NCI-H187 (cell line): ENCODE measurements at regions not wholly inside any gene's neighbourhood (a gene's known extent, or its start where the extent isn't known, plus 50 kb on each side); places are given as distances from the start of the nearest gene placed in this dataset.
A peak's percentile ranks its signal among the peaks of the same experiment; 100 is the strongest.

Experiments used
- DNase-seq, 2 experiments: peaks; one replicate each; lab custom pipeline; 2025; lab: John Stamatoyannopoulos, UW

DNA sequence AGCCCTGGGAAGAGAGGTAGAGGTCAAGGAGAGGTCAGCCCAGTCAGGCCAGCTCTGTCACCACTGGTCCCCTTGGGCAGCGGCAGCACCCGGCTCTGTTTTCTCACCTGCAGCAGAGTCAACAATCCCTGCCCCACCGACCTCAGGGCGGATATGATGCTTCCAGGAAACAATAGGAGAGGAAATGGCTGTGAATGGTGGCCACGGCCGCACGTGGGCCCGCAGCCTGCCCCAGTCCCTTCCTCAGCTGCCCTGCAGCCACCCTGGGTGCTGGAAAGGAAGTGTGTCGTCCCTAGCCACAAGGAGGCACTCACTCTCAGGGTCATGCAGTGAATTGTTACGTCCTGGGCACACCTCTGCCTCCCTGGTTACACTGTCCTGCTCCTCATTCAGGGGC lies 92.5 kb upstream of the ENPP6 start:
- no peak for DNase-seq

DNA sequence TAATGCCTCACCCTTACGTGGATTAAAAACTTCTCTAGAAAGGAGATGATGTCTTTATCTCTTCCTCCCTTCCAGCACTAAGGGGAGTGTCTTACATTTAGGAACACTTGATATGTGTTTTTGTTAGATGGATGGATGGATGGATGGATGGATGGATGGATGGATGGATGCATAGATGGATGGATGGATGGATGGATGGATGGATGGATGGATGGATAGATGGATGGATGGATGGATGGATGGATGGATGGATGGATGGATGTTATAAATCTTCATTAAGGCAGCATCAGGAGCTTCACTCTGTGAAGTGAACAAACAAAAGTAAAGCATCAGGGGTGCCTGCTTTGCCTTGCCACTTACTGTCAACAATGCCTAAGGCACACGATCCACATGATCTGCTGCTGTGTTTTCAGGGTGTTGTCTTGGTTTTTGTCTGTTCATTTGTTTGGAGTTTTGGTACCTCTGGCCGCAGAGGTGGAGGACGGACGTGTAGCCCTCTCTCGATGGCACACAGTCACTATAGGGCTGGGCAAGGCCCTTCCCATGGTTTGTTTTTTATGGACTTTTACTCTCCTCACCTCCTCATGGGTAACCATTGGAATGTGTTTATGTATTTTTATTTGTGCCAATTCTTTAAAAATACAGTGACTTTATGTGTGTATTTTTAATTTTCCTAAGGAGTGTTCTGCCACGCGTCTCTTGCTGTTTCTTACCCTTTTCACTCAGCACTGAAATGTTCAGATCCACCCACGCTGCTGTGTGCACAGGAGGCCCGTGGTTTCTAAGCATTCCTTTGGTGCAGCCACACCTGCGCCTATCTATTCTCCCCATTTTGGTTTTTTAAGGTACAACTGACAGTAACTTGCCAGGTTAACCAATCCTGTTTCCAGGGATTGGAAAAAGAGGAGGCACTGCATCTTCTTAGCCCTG lies 91.8 kb upstream of the ENPP6 start:
- DNase-seq = no peak

DNA sequence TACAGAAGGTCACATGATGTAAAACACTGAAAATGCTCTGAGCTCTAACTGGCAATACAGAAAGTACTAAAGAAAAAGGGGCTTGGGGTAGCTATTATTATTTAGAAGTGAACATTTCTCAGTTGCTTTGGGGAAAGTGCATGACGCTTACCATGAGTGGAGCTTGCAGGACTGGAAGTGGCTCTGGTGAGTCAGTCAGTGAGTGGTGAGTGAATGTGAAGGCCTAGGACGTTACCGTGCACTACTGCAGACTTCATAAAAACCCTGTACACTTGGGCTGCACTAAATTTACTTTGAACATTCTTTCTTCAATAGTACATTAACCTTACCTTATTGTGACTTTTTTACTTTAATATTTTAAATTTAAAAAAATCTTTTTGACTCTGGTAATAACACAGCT lies 89.3 kb upstream of the ENPP6 start:
- no peak for DNase-seq

DNA sequence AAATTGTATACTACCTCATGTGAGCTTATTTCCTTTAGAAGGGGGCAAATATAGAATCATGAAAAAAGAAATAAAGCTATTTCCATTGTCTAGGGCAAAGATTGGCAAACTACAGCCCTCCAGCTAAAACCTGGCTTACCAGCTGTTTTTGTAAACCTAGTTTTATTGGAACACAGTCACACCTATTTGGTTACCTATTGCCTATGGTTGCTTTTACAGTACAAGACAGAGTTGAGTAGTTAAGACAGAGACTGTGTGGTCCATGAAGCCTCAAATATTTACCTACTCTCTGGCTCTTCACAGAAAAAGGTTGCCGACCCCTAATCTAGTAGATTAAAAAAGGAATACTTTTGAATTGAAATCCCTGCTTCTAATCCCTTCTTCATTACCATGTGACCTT lies 88.8 kb upstream of the ENPP6 start:
- no peak for DNase-seq

DNA sequence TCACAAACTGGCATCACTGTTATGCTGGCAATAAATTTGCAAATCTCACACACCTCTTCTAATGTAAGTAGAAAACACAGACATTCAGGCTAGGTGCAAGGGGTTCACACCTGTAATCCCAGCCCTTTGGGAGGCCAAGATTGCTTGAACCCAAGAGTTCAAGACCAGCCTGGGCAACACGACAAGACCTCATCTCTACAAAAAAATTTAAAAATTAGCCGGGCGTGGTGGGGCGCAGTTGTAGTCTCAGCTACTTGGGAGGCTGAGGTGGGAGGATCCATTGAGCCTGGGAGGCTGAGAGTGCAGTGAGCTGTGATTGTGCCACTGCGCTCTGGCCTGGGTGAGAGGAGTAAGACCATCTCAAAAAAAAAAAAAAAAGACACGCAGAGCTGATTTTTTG lies 83.1 kb upstream of the ENPP6 start:
- DNase-seq = no peak

DNA sequence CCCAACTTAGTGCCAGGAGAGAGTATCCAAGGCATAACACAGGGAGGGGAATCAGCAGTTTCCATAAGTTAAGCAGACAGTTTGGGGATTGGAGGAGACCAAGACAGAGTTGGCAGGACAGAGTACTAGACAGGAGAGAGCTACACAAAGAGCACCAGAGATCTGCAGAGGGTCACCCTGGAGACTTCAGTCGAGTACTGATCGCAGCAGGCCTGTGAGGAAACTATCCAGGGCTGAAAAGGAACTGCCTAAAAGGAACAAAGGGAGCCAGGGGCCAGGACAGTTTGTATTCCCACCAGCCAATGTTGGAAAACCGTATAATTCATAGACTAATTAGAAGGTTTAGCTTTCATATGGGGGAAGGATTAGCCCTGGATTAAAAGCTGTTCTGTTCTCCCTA lies 80.6 kb upstream of the ENPP6 start:
- DNase-seq = no peak

DNA sequence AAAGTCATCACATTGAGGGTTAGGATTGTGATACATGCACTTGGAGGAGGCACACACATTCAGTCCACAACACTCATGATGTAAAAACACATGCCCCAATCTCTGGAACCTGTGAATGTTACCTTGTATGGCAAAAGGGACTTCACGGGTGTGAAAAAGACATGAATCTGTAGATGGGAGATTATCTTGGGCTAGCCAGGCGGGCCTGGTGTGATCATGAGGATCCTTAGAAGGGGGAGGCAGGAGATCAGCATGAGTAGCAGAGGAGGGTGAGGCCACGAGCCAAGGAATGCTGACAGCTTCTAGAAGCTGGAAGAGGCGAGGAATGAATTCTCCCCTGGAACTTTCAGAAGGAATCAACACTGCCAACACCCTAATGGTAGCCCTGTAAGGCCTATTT lies 77.5 kb upstream of the ENPP6 start:
- no peak for DNase-seq

DNA sequence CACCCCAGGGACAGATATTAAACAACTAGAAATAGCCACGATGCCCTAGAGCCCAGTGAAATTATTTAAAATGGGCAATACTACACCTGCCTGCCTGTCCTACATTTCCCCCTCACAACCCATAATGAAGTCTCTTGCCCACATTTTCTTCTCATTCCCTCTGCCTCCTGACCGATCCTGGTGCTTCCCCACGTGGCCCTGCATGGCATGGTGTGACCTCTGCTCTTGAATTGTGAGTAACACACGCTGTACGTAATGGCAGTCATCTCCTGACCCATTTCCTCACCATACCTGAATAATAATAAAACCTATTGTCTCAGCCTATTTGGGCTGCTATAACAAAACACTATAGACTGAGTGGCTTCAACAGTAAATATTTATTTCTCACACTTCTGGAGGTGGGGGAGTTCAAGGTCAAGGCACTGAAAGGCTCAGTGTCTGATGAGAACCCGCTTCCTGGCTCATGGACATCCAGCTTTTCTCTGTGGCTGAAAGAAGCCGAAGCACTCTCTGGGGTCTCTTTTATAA lies 77.0 kb upstream of the ENPP6 start:
- DNase-seq = no peak

DNA sequence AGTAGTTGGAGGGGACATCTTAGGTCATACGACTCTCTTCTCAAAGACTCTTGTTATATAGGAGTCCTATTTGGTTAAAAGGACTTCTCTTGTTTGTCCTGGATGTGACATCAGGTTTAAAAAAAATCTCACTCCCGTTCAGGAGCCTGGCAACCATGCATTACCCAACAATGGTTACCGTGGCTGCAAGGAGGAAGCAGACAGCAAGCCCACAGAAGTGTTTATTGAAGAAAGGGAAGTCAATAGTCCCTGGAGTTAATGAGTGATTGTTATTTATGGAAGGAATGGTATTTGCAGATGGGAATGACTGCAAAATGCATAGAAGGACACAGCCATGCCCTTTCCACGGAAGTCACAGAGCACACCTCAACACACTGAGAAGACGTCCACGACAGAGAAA lies 75.9 kb upstream of the ENPP6 start:
- no peak for DNase-seq

DNA sequence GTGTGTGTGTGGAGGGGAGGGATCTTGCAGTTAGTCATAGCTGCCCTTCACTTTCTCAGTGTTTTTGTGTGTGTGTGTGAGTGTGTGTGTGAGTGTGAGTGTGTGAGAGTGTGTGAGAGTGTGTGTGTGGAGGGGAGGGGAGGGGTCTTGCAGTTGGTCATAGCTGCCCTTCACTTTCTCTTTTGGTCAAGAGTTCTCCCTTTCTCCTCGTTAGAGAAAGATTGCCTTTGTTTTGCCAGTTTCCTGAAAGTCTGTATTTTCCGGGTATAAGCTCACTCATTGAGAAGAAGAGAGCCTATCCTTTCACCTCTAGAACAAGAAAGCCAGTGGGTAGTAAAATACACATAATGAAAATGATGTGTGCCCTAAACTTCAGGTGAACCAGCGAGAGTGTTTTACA lies 75.2 kb upstream of the ENPP6 start:
- no peak for DNase-seq

DNA sequence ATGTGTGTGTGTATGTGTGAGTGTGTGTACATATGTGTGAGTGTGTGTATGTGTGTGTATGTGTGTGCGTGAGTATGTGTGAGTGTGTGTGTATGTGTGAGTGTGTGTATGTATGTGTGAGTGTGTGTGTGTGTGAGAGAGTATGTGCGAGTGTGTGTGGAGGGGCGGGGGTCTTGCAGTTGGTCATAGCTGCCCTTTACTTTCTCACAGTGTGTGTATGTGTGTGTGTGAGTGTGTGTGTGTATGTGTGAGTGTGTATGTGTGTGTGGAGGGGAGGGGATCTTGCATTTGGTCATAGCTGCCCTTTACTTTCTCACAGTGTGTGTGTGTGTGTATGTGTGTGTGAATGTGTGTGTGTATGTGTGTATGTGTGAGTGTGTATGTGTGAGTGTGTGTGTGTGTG lies 74.8 kb upstream of the ENPP6 start:
- no peak for DNase-seq

DNA sequence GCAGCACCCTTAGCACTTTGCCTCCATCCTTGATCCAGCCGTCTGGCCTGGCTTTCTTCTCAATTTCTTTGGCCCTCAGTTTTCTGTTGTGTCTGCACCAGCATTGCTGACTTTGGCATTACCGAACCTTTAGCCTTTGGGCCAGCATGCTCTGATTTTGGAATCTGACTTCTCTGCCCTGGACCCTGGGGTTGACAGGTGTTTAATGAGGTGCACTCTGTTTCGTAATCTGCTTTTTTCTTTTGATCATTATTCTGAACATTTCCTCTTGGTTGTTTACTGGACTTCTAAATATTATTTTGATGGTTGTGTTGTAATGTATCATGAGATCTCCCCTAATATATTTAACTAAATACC lies 71.5 kb upstream of the ENPP6 start:
- DNase-seq = no peak

DNA sequence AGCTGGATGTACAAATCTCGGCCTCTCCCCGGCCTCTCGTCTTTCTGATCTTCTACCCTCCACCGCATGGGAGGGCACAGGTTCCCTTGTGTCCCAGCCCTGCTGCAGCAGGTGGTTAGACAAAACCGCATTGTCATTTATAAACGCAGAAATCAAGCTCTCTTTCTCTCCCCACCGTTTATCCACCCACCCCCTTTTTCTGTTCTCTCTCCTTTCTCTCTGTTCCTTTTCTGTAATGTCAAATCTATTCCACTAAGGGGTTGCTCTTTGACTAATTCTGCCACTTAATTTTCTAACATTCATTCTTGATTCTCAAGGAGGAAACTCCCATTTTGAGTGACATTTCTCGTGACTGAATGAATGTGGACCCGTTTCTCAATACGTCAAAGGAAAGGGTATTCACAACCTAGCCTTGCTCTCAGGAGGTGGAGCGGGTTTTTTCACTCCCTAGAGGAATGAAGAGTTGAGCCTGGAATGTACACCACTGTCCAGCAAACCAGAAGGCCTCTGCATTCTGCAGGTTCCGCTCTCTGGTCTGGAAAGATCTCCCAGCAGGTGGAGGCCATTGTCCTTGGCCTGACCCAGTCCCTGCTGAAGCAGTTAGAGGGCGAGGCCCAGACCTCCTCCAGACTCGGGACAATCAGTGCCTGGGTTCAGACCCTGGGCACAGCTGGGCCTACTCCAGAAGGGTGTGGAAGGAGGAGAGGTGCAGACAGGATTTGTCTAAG lies 70.9 kb upstream of the ENPP6 start:
- DNase-seq = no peak

DNA sequence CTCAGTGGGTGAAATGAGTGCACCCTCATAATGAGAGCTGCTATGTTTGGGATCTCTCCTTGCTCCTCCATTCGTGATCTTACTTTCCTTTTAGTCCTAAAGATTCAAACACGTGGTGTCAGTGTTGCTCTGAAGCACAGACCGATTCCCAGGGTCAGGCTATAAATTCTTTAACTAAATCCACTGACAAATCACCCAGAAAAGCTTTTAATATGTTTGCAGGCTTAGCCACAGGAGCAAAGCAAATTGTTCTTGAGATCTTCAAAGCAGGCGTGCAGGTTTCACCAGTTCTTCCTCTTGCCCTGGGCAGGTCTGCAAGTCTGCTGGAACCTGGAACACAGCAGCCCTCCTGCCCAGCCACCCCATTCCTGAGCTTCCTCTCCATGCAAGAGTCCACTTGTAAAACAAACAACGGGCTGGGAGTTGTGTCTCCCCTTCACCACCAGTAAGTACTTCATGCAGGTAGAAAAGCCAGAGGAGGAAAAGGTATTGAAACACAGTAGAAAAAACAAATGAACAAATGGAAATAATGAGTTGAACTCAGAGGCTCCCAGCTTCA lies 70.1 kb upstream of the ENPP6 start:
- DNase-seq = no peak

DNA sequence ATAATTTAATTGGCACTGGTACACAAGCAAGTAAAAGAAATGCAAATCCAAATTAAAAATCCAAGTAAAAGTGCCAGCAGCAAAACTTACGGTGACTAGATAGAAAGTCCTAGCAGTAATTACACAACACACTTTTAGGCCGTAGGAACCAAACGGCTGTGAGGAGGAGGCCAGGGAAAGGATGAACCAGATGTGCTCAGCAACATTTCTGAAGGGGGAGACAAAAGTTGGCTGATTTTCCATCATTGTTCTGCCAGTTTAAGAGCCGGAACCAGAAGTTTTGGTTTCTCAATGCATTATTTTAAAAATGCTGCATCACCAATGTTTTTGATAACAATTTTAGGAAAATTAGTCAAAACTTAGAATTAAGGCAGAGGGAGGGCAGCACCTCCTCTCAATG lies 68.7 kb upstream of the ENPP6 start:
- DNase-seq = no peak

DNA sequence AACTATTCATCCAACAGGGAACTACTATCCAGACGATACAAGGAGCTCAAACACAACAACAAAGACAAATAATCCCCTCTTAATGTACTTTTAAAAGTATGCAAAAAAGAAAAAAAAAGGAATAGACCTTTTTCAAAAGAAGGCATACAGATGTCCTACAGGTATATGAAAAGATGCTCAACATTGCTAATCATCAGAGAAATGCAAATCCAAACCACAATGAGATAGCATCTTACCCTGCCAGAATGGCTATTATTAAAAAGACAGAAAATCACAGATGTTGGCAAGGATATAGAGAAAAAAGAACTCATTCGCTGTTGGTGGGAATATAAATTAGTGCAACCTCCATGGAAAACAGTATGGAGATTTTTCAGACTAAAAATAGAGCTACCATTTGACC lies 67.1 kb upstream of the ENPP6 start:
- DNase-seq = no peak

DNA sequence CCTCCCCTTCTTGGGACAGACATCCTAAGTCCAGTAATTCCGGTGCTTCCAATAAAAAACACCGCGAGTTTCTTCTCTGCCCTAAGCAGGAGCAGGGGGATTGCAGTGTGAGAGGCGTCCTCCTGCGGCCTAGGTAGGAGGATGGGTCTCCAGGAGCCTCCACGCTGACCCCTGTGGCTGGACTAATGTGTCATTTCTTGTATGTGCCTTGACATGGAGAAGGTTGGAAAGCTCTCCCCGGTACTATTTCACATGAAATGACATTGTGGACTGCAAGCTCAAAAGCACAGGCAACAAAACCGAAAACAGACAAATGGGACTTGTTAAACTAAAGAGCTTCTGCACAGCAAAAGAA lies 66.6 kb upstream of the ENPP6 start:
- no peak for DNase-seq

DNA sequence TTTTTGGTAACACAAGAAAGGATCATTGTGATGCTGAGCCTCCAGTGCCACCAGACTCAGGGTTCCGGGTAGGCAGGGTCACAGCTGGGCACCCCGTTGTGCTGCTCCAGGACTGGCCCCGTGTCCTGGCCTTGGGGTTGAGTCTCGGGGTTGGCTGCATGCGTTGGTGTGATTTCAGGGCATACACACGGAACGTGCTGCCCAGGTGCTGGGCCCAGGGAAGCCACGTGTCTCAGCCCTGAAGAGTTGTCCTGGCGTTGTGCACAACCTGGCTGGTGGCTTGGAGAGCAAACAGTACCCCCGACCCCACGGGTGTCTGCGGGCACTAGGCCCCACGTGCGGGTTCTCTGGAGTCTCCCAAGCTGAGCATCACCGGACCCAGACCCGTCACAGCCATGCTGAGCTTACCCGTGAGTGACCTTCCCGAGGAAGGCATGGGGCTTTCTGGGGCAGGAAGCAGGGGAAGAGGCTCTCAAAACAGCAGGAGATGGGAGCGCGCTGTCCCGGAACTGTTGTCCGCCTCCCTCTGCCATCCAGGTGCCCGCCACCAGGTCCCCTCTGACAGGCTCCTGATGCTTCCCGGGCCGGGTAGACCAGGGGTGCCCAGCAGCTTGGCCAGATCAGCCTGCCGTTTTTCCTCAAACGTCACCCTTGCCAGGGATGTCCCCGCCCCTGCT lies 66.1 kb upstream of the ENPP6 start:
- DNase-seq = no peak

DNA sequence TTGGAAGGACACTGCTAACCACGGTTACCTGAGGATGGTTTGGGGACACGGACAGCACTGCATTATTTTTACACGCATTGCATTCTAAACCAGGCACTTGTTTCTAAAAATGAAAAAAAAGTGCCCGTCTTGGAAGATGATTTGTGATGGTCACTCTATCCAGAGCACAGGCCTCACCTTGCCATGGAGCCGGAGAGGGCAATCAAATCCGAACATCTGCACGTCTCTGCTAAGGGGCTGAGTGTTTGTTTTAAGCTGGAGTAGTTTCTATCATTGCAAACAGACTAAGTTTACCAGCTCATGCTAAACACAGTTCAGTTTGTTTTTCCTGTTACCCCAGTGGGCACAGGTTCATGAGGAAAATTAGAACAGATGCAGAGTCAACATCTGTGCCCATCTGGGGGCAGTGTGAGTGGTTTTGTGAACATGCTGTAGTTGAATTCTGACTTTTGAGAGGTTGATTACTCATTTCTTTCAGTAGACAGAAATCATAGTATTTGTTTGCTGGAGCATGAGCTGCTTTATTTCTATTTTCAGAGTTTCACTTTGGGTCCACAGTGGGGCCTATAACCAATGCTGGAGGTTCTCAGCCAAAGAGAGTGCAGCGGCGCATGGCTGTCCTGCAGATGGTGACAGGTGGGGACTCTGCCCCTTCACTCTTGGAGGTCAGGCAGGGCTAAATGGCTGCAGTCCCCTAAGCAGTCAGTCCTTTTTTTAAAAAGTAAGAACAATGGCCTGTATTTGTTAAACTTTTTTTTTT lies 65.4 kb upstream of the ENPP6 start:
- no peak for DNase-seq

DNA sequence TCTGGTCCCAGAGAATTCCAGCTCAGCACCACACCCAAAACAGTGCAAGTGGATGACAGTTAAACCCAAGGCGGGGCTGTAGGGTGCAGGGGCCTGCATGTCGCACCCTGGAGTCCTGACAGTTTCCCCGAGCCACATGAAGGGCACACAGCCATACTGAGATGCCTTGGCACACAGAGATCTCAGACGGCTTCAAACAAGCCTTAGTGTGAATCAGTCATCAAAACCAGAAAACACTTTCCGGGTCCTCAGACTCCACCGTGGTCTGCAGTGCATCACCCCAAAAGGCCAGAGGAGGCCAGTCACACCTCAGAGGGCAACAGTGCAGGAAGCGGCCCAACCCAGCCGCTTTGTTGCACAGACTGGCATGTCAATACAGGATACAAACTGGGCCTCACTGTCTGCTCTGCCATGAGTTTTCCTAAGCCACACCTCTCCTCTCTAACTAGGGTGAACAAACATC lies 64.6 kb upstream of the ENPP6 start:
- DNase-seq = peak in 1 of 2 experiments; percentile 38

DNA sequence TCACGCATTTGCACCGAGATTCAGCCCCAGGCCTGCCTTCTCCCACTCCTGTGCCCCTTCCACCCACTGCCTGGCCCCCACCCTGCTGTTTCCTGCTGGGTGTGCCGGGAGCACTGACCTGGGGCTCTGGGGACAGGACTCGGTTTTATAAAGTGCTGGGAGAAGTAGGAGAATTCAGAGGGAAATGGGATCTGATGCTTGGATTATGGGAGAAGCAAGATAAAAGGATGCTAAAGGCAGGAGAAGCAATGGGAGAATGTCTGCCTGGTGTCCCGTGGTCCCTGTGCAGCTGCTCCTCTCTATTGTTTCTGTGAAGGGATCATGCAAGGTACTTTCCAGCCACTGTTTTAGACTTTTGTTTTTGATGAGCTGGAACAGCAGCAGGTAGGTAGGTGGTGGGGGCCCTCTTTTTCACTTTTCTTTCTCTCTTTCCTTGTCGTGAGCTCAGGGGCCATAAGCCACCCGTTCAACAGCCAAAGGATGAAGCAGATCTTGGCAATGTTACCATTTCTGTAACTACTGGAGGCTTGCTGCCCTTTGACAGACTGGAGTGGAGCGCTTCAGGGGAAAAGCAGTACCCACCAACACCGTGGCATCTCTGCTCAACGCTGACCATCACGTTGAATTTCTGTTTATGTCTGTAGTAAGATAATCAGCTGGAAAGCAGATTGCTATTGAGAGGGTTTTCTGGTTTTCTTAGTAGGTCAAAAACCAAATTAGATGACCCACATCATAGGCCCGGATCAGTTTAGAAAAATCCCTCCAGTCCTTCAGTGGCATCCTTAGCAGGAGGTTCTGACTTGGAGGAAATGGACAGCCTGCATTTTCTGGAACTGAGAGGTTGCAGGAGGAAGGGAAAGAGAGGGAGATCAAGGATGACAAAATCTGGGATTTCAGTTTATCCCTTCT lies 63.8 kb upstream of the ENPP6 start:
- DNase-seq = no peak
